ENCODE measurements at regions not wholly inside any gene's neighbourhood (a gene's known extent, or its start where the extent isn't known, plus 50 kb on each side); places are given as distances from the start of the nearest gene placed in this dataset.
"Not testable (repeated sequence)": the region's sequence is repeated elsewhere in the genome, so short reads cannot be mapped to it uniquely, and the experiment has no call there.

- DNase-seq (ENCODE audit: low read depth) = no peak
Measured at GRCh38 chr7:109757713-109758112, 1188.0 kb downstream of the DNAJB9 start.

- DNase-seq (ENCODE audit: low read depth) = no peak
Measured at GRCh38 chr7:109763611-109764010, 1193.9 kb downstream of the DNAJB9 start.

- no peak for DNase-seq (ENCODE audit: low read depth)
Measured at GRCh38 chr7:109772161-109772560, 1202.5 kb downstream of the DNAJB9 start.

GRCh38 chr7:109782806-109783205, 1213.1 kb downstream of the DNAJB9 start:
- DNase-seq (ENCODE audit: low read depth) = no peak

GRCh38 chr7:109806548-109806947, 1236.9 kb downstream of the DNAJB9 start:
- no peak for DNase-seq (ENCODE audit: low read depth)

DNA sequence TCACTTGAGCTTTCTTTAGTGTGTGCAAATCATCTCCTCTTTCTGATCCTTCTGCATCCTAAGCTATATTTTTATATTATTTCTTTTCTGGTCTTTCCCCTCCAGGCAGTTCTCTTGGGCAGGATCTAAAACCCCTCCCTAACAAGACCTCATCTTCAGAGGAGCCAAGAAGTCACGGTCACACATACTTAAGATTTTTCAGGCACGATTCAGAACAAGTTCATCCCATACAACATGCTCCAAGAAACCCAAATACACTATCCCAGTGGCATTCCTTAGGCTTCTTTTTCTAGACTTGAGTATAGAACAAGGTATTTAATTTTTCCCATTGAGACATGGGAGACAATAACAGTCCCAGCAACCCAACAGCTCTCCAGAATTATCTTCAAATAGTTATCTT, 1251.5 kb downstream of the DNAJB9 start:
- DNase-seq (ENCODE audit: low read depth) = no peak

- no peak for DNase-seq (ENCODE audit: low read depth)
Measured at GRCh38 chr7:109834851-109835250, 1256.1 kb upstream of the LRRN3 start.

DNA sequence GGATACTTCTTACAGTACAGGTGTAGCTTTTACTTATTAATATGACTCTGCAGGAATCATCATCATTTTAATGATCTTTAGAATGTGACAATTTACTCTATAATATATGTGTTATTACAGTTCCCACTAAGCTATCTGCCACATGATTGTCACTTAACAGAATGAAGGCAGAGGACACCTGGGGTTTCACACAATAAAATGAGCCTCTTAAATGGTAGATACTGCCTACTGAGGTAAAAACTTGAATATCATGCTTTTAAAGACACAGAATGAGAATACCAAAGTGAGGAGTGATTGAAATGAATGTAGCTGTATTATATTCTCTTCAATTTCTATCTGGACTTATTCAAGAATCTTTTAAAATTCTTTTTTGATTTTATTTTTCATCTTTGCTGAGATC, 1255.3 kb upstream of the LRRN3 start:
- no peak for DNase-seq (ENCODE audit: low read depth)

DNA sequence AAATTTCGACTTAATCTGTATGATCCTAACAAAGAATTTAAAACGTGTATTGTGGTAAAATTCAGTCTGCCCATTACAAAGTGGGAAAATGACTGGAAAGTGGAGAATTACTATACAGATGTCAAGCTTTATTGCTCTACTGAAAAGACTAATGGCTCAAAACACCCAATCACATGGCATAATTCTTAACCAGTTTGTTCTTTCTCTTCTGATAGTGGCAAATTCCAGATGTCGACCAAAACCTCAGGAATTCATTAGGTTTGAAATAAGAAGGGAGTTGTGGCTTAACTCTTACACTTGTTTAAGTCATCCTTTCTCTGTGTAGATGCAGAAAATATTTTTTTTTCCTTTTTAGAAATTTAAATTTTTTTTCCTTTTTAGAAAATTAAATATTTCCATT, 1254.9 kb upstream of the LRRN3 start:
- no peak for DNase-seq (ENCODE audit: low read depth)

- no peak for DNase-seq (ENCODE audit: low read depth)
Measured at GRCh38 chr7:109842386-109842785, 1248.5 kb upstream of the LRRN3 start.

DNA sequence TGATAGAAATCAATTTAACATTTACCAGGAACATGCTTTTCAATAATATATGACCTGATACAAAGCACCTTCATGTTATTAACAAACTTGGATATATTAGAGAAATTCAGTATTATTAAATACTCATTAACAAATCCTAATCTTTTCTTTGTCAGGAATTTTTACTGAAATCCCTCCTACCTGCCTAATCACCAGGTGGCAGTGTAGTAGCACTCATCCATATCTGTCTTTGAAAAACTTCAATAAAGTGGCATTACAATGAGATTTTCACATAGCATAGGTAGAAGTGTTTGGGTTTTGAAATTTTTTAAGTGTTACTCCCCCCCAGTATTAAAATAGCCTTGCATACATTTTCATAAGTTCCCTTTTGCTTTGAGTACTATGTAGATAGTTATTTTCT, 1246.6 kb upstream of the LRRN3 start:
- DNase-seq (ENCODE audit: low read depth) = no peak

DNA sequence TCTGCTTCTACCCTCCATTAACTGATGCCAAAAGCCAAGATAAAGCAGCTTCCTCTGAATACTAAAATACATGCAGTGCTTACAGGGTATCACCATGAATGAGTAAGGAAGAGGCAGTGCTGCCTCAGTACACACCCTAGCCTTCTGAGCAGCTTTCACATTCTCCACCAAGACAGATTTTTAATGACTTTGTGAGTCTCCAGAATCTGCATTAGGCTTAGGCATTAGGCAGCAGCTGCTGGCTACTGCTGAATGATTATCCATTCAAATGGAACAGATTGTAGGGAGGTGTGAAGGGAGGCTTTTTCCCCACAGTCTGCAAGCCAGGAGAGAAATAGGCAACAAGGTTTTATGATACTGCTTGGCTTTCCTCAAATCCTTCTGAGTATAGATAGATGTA, 1226.7 kb upstream of the LRRN3 start:
- DNase-seq (ENCODE audit: low read depth) = no peak

DNA sequence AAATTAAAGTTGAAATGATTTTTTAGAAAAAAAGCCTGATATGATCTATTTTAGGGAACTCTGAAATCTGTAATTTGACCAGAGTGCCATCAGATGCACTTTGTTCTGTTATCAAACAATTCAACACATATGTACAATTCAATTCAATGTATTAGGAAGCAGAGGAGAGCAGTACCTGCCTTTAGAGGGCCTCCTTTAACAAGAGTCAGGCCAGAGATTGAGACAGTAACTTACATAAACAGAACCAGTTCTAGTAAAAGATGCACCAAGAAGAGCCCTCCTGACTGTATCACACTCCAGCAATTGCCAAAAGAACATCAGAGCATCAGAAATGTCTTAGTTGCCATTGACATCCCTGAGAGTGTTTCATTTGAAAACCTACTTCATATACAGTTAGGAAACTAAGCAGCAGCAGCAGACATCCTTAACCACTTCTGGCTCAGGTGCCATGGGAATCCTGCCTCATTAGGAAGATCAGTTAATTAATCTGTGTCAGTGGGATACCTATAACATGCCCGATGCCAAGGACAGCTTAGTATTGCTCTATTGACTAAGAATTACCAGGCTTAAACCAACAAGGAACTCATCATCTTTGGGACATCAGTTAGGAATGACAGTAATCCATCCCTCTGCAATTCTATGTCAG, 1222.6 kb upstream of the LRRN3 start:
- no peak for DNase-seq (ENCODE audit: low read depth)

DNA sequence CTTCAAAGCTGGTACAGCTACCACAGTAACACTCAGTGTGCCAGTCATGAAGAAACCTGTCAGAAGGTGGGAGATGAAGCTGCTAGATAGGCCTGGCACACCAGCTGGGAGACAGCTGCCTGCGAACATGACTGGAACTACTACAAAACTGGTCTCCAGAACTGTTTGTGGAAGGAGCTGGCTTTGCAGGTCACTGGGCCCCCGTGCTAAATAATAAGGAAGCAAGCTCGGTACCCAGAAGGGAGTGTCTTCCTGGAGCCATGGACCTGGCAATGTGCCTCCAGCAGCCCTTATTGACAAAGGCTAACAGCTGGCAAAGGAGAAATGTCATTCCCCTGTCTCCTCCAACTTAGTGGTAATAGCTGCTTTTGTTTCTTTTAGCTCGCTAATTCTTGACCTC, 1217.6 kb upstream of the LRRN3 start:
- no peak for DNase-seq (ENCODE audit: low read depth)

DNA sequence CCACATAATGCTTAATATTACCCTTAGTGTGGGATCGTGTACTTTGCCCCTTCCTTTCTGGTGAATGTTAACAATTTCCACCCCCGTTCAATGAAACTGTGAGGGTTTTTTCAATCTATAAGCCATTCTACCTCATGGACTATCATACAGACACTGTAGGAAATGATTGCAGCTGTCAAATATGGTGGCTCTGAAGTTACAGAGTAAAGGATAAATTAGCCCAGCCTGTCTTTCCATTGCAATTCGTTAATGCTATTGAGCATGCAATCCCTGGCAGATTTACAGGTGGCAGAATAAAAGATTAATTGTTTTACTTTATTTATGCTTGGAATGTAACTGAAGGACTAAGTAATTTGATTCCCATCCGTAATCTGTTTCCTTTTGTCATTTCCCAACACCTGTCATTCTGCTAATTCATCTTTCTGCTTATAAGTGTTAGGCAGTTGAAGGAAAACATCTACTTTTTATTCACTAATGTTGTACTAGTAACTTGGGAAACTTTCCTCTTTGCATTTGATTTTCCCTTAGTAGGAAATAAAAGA, 1211.6 kb upstream of the LRRN3 start:
- no peak for DNase-seq (ENCODE audit: low read depth)

DNA sequence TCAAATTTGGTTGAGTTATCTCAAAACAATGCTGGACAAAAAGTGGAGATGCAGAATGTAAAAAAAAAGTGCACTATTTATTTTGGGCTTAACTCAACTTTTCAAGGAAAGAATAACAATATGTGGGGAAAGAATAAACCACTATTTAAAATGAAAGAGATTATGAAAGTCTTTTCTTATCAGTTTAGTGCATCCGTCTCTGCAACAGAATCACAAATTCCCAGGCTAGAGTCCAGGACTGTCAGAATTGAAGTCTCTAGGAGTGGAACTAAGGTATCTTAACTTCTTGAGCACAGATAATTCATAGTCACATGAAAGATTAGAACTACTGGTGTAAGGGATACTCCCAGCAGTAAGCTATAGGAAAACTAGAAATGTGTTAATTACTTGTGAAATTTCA, 1200.3 kb upstream of the LRRN3 start:
- no peak for DNase-seq (ENCODE audit: low read depth)

DNA sequence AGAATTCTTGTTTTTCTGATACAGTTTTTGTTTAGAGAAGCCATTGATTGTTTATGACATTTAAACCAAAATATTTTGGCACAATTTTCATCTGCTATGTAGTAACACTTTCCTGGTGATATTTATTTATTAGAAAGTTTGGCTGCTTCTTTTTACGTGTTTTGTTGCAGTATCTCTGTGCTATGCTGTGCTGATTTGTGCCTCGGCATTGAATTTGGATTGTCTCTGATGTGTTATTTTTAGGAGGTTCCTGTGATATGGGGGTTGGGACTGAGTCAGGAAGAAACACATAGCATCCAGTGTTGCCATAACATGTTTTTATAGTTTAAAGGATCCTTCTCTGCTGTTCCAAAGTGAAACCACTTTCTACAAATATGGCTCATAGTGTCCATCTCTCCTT, 1197.7 kb upstream of the LRRN3 start:
- DNase-seq (ENCODE audit: low read depth) = no peak

- DNase-seq (ENCODE audit: low read depth) = no peak
Measured at GRCh38 chr7:109895536-109895935, 1195.4 kb upstream of the LRRN3 start.

DNA sequence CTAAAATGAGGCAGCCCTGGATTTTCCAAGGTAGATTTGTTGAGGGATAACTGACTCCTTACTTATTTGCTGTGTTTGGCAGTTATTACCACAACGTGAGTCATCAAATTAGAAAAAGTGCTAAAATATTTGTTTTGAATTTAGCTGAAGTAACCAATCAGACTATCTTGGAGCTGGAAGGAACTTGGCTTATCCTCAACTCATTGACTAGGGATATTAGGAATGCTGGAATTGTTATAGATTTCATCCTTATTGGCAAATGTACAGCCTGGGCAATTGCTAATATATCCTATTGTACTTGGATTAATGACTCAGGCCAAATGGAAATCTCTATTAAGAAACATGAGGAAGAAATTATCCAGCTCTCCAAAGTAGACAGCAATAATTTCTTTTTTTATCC, 1189.0 kb upstream of the LRRN3 start:
- no peak for DNase-seq (ENCODE audit: low read depth)

- not testable (repeated sequence) for DNase-seq (ENCODE audit: low read depth)
Measured at GRCh38 chr7:109905368-109906065, 1185.4 kb upstream of the LRRN3 start.

DNA sequence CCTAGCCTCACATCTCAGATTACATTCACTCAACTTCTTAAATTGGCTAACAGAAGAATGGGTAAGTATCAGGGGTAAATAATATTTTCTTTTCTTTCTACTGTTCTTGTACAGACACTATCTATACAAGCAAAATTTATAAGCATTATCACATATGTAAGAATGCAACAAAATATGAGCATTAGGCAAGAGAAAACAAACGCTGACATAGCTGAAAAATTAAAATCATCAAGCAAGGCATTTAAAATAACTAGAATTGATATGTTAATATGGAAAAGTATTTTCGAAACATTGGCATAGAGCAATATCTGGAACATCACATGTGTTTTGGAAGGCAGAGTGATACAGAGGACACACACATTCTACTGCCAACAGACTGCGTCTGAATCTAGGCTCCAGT, 1175.3 kb upstream of the LRRN3 start:
- DNase-seq (ENCODE audit: low read depth) = no peak

- DNase-seq (ENCODE audit: low read depth) = no peak
Measured at GRCh38 chr7:109926738-109927137, 1164.2 kb upstream of the LRRN3 start.

DNA sequence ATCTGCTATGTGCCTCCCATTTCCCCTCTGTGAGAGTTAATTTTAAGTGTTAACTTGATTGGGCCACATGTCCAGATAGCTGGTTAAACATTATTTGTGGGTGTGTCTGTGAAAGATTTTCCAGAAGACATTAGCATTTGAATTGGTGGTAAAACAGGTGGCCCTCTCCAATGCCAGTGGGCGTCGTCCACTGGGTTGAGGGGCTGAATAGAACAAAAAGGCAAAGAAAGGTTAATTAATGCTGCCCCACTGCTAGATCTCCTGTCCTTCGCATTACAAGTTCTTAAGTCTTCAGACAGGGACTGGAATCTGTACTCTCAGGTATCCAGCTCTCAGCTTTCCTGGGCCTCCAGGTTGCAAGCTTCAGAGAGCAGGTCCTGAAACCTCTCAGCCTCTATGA, 1160.9 kb upstream of the LRRN3 start:
- DNase-seq (ENCODE audit: low read depth) = no peak

- no peak for DNase-seq (ENCODE audit: low read depth)
Measured at GRCh38 chr7:109939207-109939606, 1151.7 kb upstream of the LRRN3 start.

Measured in GM04503 (cell line).